Omental fat pad (tissue), 3 donors: ENCODE measurements at regions not wholly inside any gene's neighbourhood (a gene's known extent, or its start where the extent isn't known, plus 50 kb on each side); places are given as distances from the start of the nearest gene placed in this dataset.

ENCODE experiments used
- ATAC-seq: fragments of 150-250 bp; one replicate; pipeline ENCODE4 v1.9.1; 2016; ENCODE audit warnings: mild to moderate bottlenecking, moderate library complexity; ENCODE audit not compliant: low FRiP score
- DNase-seq: peaks from one replicate; pipeline ENCODE4 v3.0.0-alpha.2; 2019; ENCODE audit warnings: low spot score
- TF ChIP-seq, protein P1 (sequence below), 3 donors: fragments of 450-650 bp; IDR thresholded peaks; one replicate each; pipeline ENCODE4 v1.5.1; 2016 to 2017; ENCODE audit warnings: antibody characterized with exemption in 3 of 3, mild to moderate bottlenecking in 3 of 3, moderate library complexity in 2 of 3

DNA sequence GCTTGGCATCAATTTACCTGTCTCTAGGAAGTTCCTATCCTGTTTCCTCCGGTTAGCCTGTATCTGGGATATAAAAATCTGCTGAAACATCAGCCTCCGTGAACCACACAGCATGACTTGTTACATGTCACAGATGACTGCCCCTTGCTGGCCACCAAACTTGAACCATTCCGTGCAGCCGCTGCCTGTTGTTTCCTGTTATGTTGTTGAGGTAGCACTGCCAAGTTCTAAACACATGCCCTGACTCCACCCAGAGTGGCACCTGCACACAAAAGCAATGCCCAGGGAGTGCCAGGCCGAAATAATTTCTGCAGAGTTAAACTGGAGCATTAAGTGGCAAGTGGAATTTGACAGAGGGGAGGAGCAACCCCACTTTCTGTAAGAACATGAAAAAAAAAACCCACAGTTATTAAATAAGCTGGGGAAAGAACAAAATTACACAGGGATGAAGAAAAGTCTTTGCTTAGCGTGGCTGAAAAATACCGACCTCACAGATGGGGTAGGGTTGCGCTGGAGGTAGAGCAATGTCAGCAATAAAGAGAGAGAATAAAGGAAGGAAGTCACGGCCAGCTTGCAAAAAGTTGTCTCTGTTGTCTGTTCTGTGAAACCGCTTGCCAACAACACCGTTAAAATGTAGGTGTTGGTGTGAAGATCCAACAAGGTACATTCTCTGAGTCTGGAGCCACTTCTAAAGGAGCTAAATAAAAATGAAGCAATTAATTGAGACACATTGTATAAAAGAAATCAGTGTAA, 174.6 kb upstream of the CDH13 start:
- DNase-seq (no peak), ATAC-seq (no peak)
- TF ChIP-seq, protein P1, sequence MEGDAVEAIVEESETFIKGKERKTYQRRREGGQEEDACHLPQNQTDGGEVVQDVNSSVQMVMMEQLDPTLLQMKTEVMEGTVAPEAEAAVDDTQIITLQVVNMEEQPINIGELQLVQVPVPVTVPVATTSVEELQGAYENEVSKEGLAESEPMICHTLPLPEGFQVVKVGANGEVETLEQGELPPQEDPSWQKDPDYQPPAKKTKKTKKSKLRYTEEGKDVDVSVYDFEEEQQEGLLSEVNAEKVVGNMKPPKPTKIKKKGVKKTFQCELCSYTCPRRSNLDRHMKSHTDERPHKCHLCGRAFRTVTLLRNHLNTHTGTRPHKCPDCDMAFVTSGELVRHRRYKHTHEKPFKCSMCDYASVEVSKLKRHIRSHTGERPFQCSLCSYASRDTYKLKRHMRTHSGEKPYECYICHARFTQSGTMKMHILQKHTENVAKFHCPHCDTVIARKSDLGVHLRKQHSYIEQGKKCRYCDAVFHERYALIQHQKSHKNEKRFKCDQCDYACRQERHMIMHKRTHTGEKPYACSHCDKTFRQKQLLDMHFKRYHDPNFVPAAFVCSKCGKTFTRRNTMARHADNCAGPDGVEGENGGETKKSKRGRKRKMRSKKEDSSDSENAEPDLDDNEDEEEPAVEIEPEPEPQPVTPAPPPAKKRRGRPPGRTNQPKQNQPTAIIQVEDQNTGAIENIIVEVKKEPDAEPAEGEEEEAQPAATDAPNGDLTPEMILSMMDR (IDR thresholded peaks at IDR 0.05) = no peak

DNA sequence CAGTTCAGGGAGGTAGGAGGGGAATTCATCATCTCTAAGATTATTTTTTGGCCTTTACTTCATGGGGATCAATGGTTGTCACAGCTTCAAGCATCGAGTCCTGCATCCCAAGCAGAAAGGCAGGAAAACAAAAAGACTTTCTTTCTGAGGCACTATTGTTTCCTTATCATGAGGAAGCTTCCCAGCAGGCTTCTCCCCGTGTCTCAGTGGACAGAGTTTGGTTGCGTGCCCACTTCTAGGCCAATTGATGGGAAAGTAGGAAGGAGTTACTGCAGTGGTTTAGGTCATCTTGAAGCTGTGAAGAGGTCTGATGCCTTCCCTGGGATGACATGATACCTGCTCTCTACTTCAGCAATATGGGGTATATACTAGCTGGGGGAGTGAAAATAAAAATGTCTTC, 175.3 kb upstream of the CDH13 start:
- no peak for ATAC-seq
- TF ChIP-seq, protein P1 (IDR thresholded peaks at IDR 0.05) = no peak

GRCh38 chr16:82440336-82440735, 186.4 kb upstream of the CDH13 start:
- no peak for ATAC-seq
- no peak for DNase-seq
- TF ChIP-seq, protein P1 (IDR thresholded peaks at IDR 0.05) = no peak

More for the DNA sequence above, 175.3 kb upstream of the CDH13 start:
- DNase-seq = no peak

- no peak for ATAC-seq
- TF ChIP-seq, protein P1 (IDR thresholded peaks at IDR 0.05) = no peak
- no peak for DNase-seq
Measured at GRCh38 chr16:82439678-82440293, 187.0 kb upstream of the CDH13 start.

GRCh38 chr16:82433042-82433441, 193.7 kb upstream of the CDH13 start:
- ATAC-seq = no peak
- TF ChIP-seq, protein P1 (IDR thresholded peaks at IDR 0.05) = no peak
- no peak for DNase-seq

- DNase-seq (no peak), ATAC-seq (no peak)
- TF ChIP-seq, protein P1 (IDR thresholded peaks at IDR 0.05) = no peak
Measured at GRCh38 chr16:82432261-82432660, 194.5 kb upstream of the CDH13 start.

DNA sequence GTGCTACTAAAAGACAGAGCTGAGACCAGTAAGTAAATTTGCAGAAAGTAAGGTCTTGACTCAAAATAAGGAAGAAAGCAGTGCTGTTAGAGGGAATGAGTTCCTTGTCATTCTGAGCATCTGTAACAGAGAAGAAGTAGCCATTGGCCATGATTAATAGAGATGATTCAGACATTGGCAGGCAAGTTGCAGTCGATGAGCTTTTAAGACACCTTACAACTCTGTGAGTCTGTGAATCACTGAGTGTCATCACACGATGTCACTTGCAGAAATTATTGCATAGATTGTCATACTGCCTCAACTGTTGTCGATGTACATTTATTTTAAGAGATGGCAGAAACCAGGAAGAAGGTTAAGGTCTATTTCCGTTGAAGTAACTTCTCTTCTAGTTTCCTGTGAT, 201.1 kb upstream of the CDH13 start:
- TF ChIP-seq, protein P1 (IDR thresholded peaks at IDR 0.05) = no peak
- DNase-seq (no peak), ATAC-seq (no peak)
